PFSK-1 (cell line): ENCODE measurements at regions not wholly inside any gene's neighbourhood (a gene's known extent, or its start where the extent isn't known, plus 50 kb on each side); places are given as distances from the start of the nearest gene placed in this dataset.

Experiments used
- FOXP2 ChIP-seq: optimal IDR thresholded peaks from 2 replicates; pipeline ENCODE3; 2011; ENCODE audit warnings: borderline replicate concordance, control low read depth, inconsistent platforms; ENCODE audit not compliant: insufficient read depth; ENCODE audit errors: extremely low read length, extremely low read depth
- POLR2AphosphoS5 ChIP-seq: IDR thresholded peaks from 2 replicates; pipeline ENCODE4 v1.6.1; 2012; ENCODE audit warnings: low read depth, mild to moderate bottlenecking, control low read depth, low read length, moderate library complexity
- REST ChIP-seq, 2 experiments: IDR thresholded peaks; 2 replicates each; pipeline versions ENCODE4 v1.6.1 to v1.8.0; 2011 to 2012; ENCODE audit warnings: low read depth in 2 of 2, low read length in 2 of 2, control low read depth in 1 of 2, inconsistent platforms in 1 of 2, mild to moderate bottlenecking in 1 of 2, moderate library complexity in 1 of 2; ENCODE audit not compliant: insufficient read depth in 1 of 2
- SIN3A ChIP-seq: IDR thresholded peaks from 2 replicates; pipeline ENCODE4 v1.6.1; 2012; ENCODE audit warnings: mild to moderate bottlenecking, low read length, moderate library complexity, borderline replicate concordance; ENCODE audit not compliant: insufficient read depth
- TAF1 ChIP-seq: IDR thresholded peaks from 2 replicates; pipeline ENCODE4 v1.6.1; 2012; ENCODE audit warnings: low read length, control low read depth, borderline replicate concordance; ENCODE audit not compliant: insufficient read depth

- TF ChIP-seq REST (IDR thresholded peaks at IDR 0.05; ENCODE audit: insufficient read depth in 1 of 2, low read depth in 2 of 2, low read length in 2 of 2) = no peak
- no peak for TF ChIP-seq SIN3A
- no peak for TF ChIP-seq POLR2AphosphoS5
- TF ChIP-seq TAF1 = no peak
- TF ChIP-seq FOXP2 = no peak
Measured at GRCh38 chr11:109911488-109911887, 181.7 kb upstream of the ZC3H12C start.

DNA sequence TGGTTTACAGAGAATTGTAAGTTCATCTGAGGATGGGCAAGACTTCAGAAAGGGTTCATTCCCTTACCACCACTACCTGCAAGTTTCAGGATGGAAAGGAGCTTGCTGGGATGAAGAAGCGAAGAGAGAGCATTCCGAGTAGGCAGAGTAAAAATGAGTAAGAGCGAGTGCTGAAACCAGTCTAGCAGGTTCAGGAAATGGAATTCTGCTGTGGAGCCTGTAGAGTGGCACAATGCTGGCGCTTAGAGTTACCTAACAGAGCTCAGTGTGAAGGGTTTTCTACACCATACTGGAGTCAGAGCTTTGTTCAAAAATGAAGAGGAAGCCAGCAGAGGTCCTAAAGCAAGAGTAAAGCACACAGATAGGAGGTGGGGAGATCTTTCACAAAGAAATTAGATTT lies 179.2 kb upstream of the ZC3H12C start:
- no peak for TF ChIP-seq POLR2AphosphoS5
- TF ChIP-seq REST (IDR thresholded peaks at IDR 0.05; ENCODE audit: insufficient read depth in 1 of 2, low read depth in 2 of 2, low read length in 2 of 2) = no peak
- no peak for TF ChIP-seq TAF1
- no peak for TF ChIP-seq SIN3A
- TF ChIP-seq FOXP2 = no peak

- TF ChIP-seq FOXP2 (peak; percentile 27), REST (IDR thresholded peaks at IDR 0.05; ENCODE audit: insufficient read depth in 1 of 2, low read depth in 2 of 2, low read length in 2 of 2) (no peak), TAF1 (no peak), POLR2AphosphoS5 (no peak)
Measured at GRCh38 chr11:109914809-109915653, 178.2 kb upstream of the ZC3H12C start.

GRCh38 chr11:109926941-109927340 lies 166.3 kb upstream of the ZC3H12C start:
- TF ChIP-seq REST (IDR thresholded peaks at IDR 0.05; ENCODE audit: insufficient read depth in 1 of 2, low read depth in 2 of 2, low read length in 2 of 2) = no peak
- no peak for TF ChIP-seq POLR2AphosphoS5
- TF ChIP-seq TAF1 = no peak
- TF ChIP-seq SIN3A = no peak
- no peak for TF ChIP-seq FOXP2
